ENCODE measurements at regions not wholly inside any gene's neighbourhood (a gene's known extent, or its start where the extent isn't known, plus 50 kb on each side); places are given as distances from the start of the nearest gene placed in this dataset.
"Not testable (repeated sequence)": the region's sequence is repeated elsewhere in the genome, so short reads cannot be mapped to it uniquely, and the experiment has no call there.

DNA sequence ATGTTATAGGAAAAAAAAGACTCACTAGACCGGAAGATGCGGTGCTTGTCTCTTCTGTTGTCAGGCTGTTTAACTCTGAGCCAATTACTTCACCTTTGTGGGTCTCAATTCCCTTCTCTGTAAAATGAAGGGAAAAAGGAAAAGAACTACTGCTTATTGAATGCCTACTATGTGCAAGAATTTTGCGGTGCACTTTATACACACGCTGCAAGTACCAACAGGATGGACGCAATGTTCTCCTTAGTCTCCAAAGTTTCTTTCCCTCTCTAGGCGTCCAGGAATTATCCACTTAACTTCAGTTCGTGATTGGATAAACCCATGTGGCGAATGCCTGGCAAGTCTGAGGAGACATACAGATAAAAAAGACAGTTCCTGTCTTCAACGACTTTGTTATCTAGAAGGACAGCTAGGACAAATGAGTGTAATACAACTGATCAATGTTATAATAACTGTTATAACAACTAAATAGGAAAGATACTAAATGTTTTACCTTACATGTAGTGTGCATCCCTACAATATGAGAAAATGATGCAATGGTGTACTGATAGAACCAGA lies 69.0 kb upstream of the JARID2 start:
- H3K9me3 Mint-ChIP-seq (ENCODE audit: low read depth) = no peaks in the 10 kb centered on the region
- no peak for TF ChIP-seq CTCF (IDR thresholded peaks at IDR 0.05; ENCODE audit: unreplicated experiment)
- no peak overlapping the region for H3K4me3 Mint-ChIP-seq (ENCODE audit: low read depth)
- no peak for DNase-seq (ENCODE audit: low spot score, unreplicated experiment)
- no peaks in the 10 kb centered on the region for H3K27me3 Mint-ChIP-seq
- H3K36me3 Mint-ChIP-seq (ENCODE audit: insufficient read depth) = no peaks in the 10 kb centered on the region
- no peaks in the 10 kb centered on the region for H3K4me1 Mint-ChIP-seq (ENCODE audit: low read depth)
- no peak overlapping the region for H3K27ac Mint-ChIP-seq

DNA sequence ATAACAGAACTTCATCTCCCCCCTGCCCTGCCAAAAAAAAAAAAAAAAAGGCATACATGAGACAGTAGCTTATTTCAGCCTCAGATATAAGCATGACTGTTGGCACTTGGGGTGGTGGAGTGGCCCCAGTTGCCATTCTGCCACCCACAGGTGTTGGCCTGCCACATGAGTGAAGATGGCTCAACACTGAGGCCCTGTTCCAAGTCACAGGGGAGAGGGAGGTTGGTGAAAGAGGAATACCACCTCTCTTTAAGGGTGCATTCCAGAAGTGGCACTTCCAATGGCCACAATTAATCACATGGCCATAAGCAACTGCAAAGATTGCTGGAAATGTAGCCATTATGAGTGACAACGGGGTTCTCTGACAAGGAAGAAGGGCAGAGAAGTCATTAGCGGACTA lies 61.9 kb upstream of the JARID2 start:
- H3K27me3 Mint-ChIP-seq = no peaks in the 10 kb centered on the region
- no peak for DNase-seq (ENCODE audit: low spot score, unreplicated experiment)
- no peak overlapping the region for H3K4me3 Mint-ChIP-seq (ENCODE audit: low read depth)
- no peaks in the 10 kb centered on the region for H3K9me3 Mint-ChIP-seq (ENCODE audit: low read depth)
- H3K4me1 Mint-ChIP-seq (ENCODE audit: low read depth) = no peaks in the 10 kb centered on the region
- no peak overlapping the region for H3K27ac Mint-ChIP-seq
- no peak for TF ChIP-seq CTCF (IDR thresholded peaks at IDR 0.05; ENCODE audit: unreplicated experiment)
- H3K36me3 Mint-ChIP-seq (ENCODE audit: insufficient read depth) = no peaks in the 10 kb centered on the region

DNA sequence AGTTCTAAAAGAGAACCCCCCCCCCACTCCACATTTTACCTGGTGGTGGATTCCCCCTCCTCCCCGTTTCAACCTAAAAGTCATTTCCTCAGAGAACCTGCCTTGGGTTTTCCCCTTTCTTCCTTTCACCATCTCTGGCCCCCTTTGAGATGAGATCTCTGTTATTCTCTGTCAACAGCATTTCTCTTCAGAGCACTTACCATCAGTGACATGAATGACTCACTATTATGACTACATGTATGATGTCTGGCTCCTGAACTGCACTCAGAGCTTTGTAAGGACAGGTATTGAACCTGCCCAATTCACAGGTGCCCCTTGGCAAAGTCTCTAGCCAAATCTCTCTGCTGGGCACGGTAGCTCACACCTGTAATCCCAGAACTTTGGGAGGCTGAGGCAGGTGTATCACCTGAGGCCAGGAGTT lies 61.4 kb upstream of the JARID2 start:
- H3K36me3 Mint-ChIP-seq (ENCODE audit: insufficient read depth) = no peaks in the 10 kb centered on the region
- H3K9me3 Mint-ChIP-seq (ENCODE audit: low read depth) = no peaks in the 10 kb centered on the region
- no peak overlapping the region for H3K4me3 Mint-ChIP-seq (ENCODE audit: low read depth)
- H3K27ac Mint-ChIP-seq = no peak overlapping the region
- TF ChIP-seq CTCF (IDR thresholded peaks at IDR 0.05; ENCODE audit: unreplicated experiment) = no peak
- no peak for DNase-seq (ENCODE audit: low spot score, unreplicated experiment)
- H3K4me1 Mint-ChIP-seq (ENCODE audit: low read depth) = no peaks in the 10 kb centered on the region
- no peaks in the 10 kb centered on the region for H3K27me3 Mint-ChIP-seq

DNA sequence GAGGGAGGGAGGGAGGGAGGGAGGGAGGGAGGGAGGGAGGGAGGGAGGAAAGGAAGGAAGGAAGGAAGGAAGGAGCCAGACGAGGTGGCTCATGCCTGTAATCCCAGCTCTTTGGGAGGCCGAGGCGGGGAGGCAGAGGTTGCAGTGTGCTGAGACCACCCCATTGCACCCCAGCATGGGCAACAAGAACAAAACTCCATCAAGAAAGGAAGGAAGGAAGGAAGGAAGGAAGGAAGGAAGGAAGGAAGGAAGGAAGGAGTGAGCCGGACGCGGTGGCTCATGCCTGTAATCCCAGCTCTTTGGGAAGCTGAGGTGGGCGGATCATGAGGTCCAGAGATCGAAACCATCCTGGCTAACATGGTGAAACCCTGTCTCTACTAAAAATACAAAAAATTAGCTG lies 60.8 kb upstream of the JARID2 start:
- H3K9me3 Mint-ChIP-seq (ENCODE audit: low read depth); H3K36me3 Mint-ChIP-seq (ENCODE audit: insufficient read depth): not testable (repeated sequence)

DNA sequence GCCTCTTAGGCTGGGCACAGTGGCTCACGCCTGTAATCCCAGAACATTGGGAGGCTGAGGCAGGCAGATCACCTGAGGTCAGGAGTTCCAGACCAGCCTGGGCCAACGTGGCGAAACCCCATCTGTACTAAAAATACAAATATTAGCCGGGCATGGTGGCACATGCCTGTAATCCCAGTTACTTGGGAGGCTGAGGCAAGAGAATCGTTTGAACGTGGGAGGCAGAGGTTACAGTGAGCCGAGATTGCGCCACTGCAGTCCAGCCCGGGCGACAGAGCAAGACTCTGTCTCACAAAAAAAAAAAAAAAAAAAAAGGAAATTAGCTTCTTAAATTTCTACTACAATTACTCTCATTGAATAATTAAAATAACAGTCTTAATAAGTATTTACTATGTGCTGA lies 52.4 kb upstream of the JARID2 start:
- H3K4me1 Mint-ChIP-seq (ENCODE audit: low read depth); DNase-seq (ENCODE audit: low spot score, unreplicated experiment); H3K27ac Mint-ChIP-seq; H3K4me3 Mint-ChIP-seq (ENCODE audit: low read depth); H3K9me3 Mint-ChIP-seq (ENCODE audit: low read depth); H3K27me3 Mint-ChIP-seq; H3K36me3 Mint-ChIP-seq (ENCODE audit: insufficient read depth): not testable (repeated sequence)

More for the DNA sequence above, 60.8 kb upstream of the JARID2 start:
- H3K4me1 Mint-ChIP-seq (ENCODE audit: low read depth); DNase-seq (ENCODE audit: low spot score, unreplicated experiment); H3K4me3 Mint-ChIP-seq (ENCODE audit: low read depth); H3K27me3 Mint-ChIP-seq; H3K27ac Mint-ChIP-seq: not testable (repeated sequence)

- H3K4me3 Mint-ChIP-seq (ENCODE audit: low read depth) = no peak overlapping the region
These were observed 51.4 kb upstream of the JARID2 start for GRCh38 chr6:15194453-15194852.

More at GRCh38 chr6:15194453-15194852, 51.4 kb upstream of the JARID2 start:
- no peaks in the 10 kb centered on the region for H3K9me3 Mint-ChIP-seq (ENCODE audit: low read depth)
- no peaks in the 10 kb centered on the region for H3K36me3 Mint-ChIP-seq (ENCODE audit: insufficient read depth)
- no peaks in the 10 kb centered on the region for H3K27me3 Mint-ChIP-seq
- no peak for DNase-seq (ENCODE audit: low spot score, unreplicated experiment)
- H3K27ac Mint-ChIP-seq = no peak overlapping the region
- TF ChIP-seq CTCF (IDR thresholded peaks at IDR 0.05; ENCODE audit: unreplicated experiment) = no peak
- no peaks in the 10 kb centered on the region for H3K4me1 Mint-ChIP-seq (ENCODE audit: low read depth)

Measured in progenitor cell of endocrine pancreas (in vitro differentiated cells).